Stimulated activated CD4-positive, alpha-beta T cell treated with anti-CD3 and anti-CD28 coated beads, Interleukin-1b, Interleukin-23, amount 100 ng/mL, for 24 hours (primary cell): ENCODE measurements at regions not wholly inside any gene's neighbourhood (a gene's known extent, or its start where the extent isn't known, plus 50 kb on each side); places are given as distances from the start of the nearest gene placed in this dataset.

Experiments
- DNase-seq, 4 experiments: peaks; one replicate each; pipeline ENCODE4 v3.0.0-alpha.2; 2020; ENCODE audit warnings: low read depth in 4 of 4, low spot score in 1 of 4

DNA sequence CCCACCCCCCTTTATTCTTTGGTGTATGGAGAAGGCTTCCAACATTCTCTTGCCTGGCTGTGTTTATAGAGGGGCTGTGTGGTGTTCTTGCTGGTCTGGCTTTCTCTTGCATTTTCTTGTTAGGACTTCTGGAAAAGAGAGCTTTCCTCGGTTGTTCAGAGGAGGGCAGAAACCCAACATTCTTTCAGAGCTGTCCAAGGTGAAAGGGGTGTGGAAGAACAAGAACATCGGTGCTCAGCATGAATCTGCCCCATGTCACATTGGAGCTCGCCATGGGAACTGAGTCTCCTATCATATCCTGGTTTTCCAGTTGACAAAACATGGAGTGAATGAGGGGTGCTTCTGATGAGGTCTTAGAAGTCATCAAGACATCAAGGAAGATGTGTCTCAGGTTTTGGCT, 281.8 kb downstream of the RNF144B start:
- no peak for DNase-seq

DNA sequence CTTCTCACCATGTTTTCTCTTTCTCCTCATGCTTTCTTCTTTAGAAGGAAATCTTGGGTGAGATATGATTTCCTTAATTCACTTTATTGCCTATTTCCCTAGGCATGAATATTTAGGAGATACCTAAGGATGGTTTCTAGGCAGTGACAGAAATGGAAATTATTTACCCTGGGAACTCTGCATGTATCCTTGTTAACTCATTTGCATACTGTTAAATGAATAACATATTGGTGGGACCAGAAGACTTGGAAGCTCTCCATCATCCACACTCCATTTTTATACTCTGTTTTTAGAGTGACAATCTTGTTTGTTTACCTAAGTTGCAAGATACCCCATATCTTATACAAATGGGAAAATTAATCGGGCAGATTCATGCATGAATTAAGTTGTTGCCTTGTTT, 285.7 kb downstream of the RNF144B start:
- no peak for DNase-seq

DNA sequence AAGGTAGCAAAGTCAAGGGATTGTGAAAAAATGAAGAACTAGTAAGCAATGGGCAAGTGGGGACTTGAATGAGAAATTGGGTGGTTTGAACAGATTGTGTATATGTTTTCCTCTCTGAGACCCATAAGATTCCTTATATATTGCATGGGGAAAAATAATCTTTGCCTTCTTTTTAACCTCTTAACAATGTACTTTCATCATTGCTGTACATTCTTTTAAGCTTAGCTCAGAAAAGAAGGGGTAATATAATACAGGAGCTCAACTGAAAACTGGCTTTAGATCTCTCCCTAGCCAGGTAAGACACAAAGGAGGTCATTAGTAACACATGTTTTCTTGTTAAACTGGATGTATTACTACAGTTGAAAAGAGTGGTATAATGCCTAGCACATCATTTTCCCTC, 287.2 kb downstream of the RNF144B start:
- DNase-seq: no peak

DNA sequence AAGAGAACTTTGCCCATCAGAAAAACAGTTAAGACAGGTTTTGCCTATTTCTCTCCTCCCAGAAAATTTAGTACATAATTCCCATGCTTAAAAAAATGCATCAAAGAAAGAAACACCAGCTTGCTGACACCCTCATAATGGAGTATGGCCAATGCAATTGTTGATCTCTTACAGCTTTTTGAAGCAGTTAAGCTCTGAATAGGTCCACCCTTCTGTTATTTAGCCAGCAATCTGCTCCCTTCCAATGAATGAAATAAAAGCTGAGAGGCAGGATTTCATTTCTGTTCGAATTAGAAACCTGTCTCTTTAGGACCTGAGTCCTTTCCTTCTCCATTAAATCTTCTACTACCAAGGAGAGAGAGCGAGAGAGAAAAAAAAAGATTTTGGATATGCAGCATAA, 288.7 kb downstream of the RNF144B start:
- DNase-seq: no peak

DNA sequence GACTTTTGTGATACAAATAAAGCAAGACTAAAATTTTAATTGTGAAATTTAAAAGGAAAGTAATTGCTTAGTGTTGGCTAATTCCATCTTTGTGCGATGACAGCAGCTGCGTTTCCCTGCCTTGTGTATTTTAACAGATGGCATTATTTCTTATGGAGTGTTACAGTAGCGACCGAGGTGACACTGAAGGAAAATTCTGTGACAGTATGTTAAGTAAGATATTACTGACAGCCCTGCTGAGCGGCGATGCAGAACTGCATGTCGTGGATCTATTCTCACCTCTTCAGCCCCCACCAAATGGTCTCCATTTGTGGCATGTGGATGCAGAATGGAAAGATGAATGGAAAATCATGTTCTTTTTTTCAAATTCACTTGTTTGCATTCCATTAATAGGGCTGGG, 289.4 kb downstream of the RNF144B start:
- DNase-seq: no peak

DNA sequence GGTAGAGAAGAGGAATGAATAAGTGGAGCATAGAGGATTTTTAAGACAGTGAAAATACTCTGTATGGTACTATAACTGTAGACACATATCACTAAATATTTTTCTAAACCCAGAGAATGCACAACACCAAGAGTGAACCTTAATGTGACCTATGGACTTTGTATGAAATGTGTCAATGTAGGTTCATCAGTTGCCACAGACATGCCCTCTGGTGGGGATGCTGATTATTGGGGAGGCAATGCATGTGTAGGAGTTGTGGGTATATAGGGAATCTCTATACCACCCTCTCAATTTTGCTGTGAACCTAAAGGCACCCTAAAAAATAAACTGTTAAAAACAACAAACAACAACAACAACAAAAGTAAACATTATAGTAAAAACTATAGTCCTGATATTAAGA, 293.7 kb downstream of the RNF144B start:
- DNase-seq: no peak

DNA sequence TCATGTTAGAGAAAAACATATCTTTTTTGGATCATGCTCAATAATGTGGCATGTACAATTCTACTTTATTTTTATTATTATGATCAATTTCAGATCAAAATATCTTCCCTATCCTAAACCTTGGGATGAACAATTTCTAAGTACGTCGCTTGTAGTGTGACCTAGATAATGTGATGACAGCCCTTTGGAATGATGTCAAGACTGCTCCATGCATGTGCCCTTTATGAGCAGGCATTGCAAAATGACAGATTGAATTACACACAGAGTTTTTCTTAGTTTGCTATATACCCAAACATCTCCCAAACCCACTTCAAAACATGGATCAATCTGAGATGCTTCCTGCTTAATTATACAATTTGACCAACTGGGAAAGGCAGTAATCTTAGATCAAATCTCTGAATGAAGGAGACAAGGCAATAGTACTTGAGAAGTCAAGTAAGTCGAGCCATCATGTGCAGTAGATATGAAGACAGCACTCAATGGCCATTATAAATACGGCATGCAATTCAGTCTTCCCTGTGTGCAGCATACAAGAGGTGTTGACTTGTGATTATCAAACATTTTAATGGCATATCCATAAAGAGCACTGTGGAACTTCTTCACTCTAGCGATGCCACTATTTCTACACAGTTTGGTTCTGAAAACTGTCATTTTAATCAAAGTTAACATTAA, 294.8 kb downstream of the RNF144B start:
- no peak for DNase-seq

DNA sequence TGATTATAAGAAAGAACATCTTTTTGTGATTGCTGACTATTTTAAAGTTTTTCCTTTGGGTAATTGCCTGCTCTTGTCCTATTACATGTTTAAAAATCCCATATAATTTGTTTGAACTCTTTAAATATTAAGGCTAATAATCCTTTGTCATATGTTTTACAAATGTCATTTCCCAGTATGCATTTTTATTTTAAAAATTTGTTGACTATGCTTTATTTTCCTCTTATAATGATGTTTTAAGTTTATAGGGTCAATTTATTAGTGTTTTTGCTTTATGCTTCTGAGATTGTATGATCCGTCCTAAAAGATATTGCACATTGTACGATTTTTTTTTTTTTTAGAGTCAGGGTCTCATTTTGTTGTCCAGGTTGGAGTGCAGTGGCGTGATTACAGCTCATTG, 297.2 kb downstream of the RNF144B start:
- DNase-seq: no peak

DNA sequence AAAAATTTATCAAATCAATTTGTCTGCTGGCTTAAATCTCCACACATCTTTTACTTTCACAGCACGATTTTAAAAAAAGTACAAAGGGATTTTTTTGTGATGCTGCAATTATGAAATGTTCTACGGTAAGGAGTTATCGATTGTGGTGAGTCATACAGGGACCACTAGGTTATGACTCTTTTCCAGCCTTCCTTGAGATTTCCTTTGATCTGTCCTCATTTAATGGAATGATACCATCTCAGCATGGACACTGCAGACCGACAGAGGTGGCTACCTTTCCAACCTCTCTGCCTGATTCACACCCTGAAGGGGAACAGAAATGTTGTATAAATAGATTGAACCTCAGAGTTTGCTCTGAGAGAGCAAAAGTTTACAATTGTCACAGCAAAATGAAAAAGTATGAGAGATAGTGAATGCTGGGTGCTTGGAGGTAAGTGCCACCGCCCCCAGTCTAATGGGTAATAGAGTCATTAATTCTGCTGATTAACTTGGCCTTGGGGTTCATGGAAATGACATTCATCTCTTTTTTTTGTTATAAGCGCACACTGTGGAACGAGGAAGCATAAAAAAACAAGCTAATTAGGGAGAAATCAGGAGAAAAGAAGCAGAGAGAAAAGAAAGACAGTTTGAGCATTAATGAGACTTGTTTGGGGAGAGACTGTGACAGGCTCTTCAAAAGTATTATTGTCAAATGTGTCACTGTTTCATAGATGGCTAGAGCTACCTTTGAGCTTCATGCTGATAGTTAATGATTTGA, 306.0 kb downstream of the RNF144B start:
- no peak for DNase-seq

DNA sequence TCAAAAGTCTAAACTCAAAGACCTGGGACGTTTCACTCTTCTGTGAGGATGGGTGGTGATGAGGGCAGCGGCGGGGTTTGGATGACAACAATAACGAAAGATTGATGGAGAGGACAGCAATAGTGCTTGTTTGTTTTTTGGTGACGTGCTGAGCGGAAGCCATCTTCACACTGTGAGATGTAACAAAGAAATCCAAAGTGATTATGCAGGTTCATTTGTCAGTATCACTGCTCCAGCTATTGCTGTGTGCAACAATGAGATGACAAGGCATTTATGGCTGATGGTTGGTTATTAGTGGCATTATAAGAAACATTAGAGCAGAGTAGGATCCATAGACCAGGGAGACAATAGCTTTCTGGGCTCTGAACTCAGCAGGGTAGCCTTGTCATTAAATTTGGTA, 306.7 kb downstream of the RNF144B start:
- DNase-seq: no peak

DNA sequence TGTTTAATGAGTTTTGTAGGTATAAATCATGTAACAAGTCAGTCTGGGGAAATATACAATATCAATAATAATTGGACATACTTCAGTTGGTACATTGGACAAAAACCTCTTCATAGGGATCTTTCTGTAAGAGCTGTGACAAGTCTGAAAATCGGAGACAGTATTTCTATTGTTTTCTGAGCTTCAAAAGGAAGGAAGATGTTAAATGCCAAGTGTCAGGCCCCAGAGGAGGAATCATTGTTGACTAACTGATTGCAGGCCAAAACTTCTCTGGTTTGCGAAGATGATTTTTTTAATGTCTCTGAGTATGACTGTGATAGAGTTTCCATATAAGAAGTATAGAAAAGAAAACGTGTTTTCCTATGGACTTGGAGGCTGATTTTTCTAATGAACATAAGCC, 316.4 kb downstream of the RNF144B start:
- no peak for DNase-seq

DNA sequence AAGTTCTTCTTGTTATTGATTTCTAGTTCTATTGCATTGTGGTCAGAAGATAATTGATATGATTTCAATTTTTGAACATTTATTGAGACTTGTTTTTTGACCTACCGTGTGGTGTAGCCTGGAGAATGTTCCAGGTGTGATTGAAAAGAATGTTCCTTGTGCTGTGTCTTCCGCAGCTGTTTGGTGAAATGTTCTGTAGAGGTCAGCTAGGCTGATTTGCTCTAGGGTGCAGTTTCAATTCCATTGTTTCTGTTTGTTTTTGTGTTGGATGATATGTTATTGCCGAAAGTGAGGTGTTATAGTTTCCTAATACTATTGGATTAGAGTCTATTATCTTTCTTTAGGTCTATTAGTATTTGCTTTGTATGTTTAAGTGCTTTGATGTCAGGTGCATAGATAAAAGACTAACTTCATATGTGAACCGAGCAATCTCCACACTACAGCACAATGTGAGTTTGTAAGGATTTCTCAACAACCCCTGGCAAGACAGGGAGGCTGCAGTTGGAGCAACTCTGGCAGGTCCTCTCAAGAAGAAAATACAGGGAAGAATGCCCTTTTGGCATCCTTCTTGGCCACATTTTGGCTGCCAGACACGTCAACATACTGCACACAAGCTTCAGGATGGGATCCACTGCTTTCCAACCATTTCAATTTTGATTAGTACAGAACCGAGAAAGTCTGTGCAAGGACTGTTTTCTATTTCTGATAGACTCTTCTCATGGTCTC, 320.7 kb downstream of the RNF144B start:
- no peak for DNase-seq

DNA sequence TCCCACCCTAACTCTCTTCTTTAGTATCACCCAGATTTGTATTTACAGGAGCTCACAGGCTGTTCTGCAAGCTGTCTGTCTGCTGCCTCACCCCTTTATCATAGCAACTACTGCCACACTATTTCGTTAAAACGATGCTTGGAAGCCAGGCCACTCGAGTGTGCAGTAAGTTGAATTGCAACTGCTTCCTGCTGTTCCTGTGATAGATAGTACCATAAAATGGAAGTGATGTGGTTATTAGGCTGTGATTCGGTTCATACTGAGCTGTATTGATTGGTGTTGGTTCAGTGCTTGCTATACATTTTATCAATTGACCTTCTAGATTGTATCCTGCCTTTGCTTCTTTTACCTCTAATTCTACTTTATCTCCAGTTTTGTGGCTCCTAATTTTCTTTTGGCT, 325.4 kb downstream of the RNF144B start:
- DNase-seq: no peak

DNA sequence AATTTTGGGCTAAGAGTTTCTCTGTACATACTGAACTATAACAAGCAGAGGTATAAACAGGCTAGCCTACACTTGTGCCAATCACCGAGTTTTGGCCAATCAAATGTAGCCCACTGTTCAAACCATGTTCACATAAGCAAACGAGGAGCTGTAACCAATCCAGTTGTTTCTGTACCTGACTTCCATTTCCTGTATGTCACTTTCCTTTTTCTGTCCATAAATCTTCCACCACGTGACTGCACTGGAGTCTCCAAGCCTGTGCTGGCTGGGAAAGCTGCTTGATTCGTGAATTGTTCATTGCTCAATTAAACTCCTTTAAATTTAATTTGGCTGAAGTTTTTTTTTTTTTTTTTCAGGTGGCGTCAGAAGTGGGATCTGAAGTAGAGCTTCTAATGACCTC, 332.9 kb downstream of the RNF144B start:
- DNase-seq: no peak

DNA sequence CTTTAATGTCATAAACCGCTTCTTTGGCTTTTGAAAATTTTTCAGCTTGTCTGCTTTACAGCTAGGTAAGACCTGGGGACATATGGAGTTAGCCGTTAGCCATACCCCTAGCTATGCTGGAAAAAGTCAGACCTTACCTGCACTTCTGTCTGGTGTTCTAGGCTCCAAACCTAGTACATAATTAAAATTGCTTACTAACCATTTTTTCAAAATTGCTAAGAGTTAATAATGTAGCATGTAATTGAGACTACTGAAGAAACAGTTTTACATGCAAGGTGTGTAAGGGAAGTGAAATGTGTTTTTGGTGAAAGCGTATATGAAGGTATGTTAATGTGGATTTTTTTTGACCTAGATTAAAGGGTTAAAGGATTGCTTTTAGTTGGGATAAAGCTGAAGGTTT, 336.9 kb downstream of the RNF144B start:
- no peak for DNase-seq

DNA sequence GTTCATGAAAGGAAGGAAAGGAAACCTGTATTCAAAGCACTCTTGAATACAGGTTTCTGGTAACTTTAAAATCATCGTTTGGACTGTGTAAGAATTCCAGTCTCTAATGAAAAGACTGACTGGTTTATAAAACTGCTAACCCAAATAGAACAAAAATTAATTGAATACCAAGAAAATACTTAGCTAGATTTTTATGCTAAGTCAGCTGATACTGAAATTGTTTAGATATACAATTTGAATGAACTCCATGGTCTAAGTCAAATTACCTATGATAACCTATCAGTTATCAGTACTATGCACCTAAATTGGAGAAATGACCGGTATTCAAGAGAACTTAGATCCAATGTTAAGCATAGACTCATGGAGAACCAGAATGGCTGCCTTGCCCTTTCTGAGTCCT, 338.3 kb downstream of the RNF144B start:
- no peak for DNase-seq

DNA sequence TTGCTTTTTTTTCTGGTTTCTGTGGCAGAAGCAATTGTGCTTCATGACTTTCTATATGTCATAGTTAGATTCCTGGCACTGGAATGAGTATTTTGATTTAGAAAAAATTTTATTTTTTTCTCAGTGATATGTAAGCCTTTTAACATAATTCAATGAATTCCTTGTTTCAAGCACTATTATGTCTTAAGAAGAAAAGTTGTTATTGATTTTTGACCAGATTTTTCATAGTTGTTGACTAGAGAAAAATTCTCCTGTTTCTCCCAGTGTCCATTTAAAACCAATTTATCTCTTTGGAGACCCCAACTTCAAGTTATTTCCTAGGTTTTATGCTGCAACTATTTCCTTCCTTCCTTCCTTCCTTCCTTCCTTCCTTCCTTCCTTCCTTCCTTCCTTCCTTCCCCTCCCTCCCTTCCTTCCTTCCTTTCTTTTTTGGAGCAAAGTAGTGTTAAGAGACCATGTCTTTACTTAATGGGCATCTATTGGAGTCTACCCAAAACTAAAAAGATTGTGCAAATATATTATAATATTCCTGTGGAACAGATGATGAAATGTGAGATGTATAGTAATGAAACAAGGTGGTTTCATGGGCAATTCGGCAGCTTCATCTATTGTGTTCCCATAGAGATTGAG, 346.9 kb downstream of the RNF144B start:
- no peak for DNase-seq

DNA sequence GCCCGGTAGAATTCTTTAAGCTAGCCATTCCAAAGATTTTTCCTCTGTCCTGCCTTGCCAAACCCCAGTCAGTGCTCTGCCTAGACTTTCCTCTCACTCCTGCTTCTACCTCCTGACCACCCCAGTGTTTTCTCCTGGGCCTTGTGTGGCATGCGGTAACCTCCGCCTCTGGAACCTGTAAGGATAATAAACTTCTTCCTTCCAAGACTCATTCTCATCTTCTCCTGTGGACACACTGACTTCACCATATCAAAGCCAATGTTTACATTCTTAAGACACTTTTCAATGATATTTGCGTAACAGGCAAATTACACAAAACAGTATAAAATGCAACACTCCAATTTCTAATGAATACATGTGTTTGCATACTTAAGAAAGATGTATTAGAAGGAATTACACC, 354.6 kb downstream of the RNF144B start:
- no peak for DNase-seq

DNA sequence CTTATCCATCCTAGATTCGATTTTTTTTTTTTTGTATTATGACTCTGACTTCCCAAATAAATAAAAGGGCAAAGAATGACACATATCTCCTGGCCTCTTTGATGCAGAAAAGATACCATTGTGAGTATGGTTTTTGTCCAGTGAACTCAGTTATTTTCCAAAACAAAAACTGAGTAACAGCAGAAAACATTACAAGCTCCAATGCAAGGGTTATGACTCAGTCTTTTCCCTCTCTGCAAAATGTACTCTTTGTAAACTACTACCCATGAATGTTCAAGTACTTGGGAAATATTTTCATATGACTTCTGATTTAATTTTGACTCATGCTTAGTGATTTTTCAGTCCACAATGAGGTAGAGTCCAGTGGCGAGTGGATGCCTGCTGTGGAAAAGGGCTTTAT, 355.3 kb downstream of the RNF144B start:
- DNase-seq: no peak

DNA sequence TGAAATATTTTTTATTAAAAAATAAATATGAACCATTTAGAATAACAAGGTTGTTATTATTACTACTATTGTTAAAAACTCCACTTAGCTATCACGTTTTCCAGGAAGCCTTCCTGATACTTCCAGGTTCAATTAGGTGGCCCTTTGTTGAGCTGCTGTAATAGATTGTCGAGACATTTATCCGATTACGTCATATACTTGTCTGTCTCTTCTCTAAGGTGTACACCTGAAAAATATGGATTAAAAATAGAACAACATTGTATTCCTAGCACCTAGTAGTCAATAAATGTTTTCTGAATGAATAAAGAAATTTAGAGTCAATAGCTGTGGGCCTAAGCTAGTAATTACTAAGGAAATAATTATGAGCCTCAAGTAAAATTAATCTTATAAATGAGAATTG, 359.6 kb downstream of the RNF144B start:
- DNase-seq: no peak

DNA sequence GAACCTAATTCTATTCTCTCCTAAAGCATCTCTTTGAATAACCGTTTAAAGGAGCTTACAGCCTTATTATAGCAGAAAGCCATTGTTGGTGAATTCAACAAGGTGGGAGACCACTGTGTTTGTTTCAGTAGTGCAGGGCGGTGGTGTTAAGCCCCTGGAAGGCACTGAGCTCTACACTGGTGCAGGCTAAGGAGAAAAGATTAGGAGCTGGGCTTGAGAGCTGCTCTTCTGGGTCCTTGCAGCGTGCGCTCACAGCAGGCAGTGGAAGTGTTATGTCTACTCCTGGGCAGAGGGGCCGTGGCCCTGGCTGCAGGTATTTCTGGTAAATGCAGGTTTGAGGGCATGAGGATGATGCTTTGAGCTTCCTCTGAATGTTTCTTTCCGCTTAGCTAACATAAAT, 361.2 kb downstream of the RNF144B start:
- DNase-seq: no peak
